Activated CD4-positive, alpha-beta T cell treated with anti-CD3 and anti-CD28 coated beads, Interleukin-2, Interleukin-4, amounts not matched to agents 100 ng/mL and 50 ng/mL, durations not matched to agents 16 hours and 8 hours (primary cell): ENCODE measurements at regions not wholly inside any gene's neighbourhood (a gene's known extent, or its start where the extent isn't known, plus 50 kb on each side); places are given as distances from the start of the nearest gene placed in this dataset.

Source experiments
- DNase-seq: peaks from one replicate; pipeline ENCODE4 v3.0.0-alpha.2; 2020; ENCODE audit warnings: low spot score

DNA sequence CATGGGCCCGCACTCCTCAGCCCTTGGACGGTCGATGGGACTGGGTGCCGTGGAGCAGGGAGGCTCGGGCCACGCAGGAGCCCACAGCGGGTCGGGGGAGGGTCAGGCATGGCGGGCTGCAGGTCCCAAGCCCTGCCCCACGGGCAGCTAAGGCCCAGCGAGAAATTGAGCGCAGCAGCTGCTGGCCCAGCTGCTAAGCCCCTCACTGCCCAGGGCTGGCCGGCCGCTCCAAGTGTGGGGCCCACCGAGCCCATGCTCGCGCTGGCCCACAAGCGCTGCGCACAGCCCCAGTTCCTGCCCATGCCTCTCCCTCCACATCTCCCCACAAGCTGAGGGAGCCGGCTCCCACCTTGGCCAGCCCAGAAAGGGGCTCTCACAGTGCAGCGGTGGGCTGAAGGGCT, 259.4 kb downstream of the VGLL3 start:
- no peak for DNase-seq

DNA sequence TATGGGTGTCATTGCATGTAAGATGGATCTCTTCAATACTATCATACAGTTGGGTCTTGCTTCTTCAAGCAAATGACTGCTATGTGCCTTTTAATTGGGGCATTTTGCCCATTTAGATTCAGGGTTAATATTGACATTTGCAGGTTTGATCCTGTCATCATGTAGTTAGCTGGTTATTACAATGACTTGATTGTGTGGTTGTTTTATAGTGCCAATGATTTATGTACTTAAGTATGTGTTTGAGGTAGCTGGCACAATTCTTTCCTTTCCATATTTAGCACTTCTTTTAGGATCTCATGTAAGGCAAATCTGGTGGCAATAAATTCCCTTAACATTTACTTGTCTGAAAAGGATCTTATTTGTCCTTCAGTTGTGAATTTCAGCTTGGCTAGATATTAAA, 267.5 kb downstream of the VGLL3 start:
- DNase-seq = no peak

DNA sequence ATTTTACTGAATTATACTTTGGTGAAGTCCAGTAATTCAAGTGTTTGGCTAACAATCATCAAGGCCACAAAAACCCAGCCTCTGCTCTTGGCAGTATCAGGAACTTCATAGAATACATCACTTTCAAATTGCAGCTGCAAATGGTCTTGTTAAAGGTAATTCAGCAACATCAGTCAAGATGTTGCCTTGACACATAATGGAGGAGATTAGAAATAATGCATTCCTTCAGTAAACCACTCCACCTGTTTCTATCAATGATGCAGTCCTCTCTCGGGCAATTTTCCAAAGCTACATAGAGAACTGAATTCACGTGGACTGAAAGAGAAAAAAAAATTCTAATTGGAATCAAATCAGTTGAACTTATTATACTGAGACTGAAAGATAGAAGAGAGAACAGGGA, 279.3 kb downstream of the VGLL3 start:
- DNase-seq = no peak

DNA sequence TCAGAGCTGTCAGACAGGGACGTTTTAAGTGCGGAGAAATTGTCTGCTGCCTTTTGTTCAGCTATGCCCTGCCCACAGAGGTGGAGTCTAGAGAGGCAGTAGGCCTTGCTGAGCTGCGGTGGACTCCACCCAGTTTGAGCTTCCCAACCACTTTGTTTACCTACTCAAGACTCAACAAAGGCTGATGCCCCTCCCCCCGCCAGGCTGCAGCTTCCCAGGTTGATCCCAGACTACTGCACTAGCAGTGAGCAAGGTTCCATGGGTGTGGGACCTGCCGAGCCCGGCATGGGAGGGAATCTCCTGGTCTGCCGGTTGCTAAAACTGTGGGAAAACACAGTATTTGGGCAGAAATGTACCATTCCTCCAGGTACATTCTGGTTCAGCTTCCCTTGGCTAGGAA, 282.1 kb downstream of the VGLL3 start:
- no peak for DNase-seq

DNA sequence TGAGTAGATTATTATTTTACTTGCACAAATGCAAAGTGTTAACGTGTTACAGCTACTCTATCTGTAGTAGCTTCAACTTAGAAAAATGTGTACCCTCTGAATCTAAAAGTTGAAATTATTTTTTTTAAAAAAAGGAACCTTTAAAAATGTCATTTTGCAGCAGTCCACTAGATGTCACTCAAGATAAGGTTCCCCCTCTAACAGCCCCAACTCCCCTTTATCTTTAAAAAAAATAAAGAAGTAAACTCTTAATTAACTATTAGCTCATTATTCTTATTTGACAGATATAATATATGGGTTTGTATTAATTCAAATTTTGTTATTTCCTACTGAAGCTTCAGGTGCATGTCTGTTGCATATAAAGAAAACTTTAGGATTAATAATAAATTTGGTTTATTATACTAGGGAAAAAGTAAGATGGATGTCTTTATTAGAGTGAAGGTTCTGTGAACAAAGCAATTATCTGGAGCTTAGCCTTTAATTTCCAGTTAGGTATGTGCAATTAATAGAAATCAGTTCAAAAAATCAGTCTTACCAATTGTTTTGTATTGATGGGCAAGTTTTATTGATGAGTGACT, 288.5 kb downstream of the VGLL3 start:
- no peak for DNase-seq

DNA sequence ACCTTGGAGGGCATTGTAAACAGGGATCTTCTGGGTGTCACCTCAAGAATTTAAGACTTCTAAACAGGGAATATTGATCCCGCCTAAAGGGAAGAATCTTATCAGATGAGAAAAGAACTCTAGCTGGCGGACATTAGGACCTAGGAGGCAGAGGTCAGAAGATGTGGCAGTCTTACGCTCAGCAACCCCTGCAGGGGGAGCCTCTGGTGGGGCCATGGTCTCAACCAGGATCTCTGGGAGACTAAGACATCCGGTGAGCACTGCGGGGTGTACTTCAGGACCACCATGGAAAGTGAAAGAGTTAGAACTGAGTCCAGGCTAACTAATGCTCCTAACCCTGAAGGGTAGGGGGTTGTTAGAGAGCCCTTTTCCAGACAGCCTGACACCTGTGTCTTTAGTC, 295.2 kb downstream of the VGLL3 start:
- no peak for DNase-seq

DNA sequence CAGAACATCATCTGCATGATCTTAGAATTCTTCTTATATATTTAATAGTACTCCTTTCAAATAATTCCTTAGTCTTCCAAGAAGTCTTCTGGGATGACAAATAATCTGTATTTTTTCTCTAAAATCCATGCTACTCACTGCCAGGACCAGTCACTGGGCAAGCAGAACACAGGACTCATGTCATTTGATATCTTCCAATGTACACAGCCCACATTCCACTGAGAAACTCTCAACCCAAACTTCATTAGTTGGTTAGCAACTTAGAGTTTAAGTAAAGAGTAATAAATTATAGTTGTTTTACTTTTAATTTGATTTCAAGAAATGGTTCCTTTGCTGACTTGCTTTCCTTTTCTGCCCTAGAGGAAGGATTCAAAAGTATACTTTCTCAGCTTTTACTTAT, 317.0 kb downstream of the VGLL3 start:
- DNase-seq = no peak

DNA sequence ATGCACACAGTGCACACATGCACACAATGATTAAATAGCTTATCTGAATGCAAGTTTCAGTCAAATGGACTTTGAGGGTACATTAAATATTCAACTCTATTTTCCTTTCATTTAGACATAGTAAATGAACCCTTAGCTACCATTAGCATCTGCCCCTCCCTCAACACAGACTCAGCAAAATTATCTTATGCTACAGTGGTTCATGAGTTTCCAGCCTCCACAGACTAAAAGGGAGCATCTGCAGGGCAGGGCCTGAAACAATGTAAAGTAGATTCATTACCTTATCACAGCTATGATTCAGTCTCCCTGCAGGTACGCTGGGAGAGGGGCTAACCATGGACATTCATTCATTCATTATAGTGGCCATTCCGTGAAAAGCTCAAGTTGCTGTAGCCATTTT, 329.1 kb downstream of the VGLL3 start:
- no peak for DNase-seq

DNA sequence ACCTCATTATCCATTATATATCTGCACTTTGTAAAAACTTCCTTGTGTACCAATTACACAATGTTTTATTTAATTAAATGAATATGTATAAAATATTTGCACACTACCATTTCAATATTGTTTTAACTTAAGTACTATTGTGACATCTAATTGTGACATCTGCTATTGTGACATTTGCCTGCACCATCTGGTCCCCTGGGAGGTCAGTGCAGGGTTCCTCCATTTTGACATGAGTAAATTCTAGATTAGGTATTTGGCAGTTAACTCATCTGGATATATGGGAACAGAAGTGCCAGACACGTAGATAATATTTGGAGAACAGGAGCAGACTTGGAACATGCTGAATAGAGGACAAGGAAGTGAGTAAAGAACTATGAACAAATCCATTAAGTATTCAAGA, 332.1 kb downstream of the VGLL3 start:
- DNase-seq = no peak

DNA sequence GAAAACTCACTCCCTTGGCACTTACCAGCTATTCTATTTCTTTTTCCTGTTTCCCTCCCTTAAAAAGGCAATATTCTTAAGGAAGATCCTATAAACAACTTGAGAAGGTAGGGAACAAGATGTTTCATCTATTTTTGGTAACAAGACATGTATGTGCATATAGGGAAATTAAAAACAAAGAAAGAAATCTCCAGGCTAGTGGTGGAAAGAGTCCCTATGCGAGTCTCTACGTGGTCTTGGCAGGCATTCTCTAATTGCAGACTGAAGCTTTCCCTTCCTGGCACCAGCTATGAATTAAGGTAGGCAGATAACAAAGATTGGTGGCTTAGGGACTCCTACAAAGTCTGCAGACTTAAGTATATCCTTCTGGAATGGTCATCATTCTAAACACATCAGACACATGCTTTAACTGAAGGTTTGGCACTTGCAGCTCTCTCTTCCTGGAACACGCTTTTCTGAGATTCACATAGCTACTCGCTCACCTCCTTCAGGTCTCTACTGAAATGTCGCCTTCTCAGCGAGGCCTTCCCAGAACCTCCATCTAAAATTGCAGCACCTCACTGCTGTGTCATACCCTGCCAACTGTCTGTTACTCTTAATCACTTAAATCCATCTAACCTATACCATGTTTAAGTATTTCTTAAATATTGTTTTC, 336.0 kb downstream of the VGLL3 start:
- DNase-seq = no peak

DNA sequence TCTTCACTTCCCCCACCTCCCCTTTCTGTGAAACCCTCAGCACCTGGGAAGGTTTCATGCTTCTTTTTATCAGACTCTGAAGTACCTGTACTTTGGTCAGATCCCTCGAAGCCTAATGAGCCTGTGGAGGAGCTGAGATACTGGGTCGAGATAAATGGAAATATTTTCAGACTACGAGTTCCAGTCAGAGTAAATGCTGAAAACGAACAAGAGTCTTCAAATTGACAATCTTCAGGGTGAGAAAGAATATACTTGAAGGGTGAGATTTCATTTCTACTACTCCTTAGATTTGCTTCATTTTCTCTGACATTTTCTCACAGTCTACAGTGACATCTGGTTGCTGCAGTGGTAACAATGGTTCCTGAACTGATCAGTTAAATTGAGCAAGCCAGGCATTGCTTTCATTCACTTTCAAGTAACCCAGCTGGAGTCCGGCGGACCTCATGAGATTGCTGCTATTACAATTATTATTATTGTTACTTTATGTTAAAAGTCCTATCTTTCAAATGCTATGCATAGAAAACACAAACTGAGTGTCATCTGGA, 337.2 kb downstream of the VGLL3 start:
- no peak for DNase-seq

DNA sequence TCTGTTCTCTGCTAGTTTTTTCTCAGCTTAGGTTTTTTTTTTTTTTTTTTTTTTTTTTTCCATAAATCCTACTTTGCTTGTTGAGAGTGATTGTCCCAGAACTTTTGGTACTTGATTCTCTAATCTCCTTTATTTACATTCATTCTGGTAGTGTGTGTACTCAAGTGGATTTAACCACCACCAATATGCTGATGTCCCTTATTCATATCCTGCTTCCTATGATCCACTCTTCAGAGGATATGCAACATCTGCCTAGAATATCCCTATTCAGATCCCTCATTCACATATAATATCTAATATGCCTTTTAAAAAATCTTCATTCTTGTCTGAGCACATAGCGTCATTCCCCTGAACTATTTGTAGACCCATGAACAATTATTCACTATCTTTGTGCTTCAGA, 342.9 kb downstream of the VGLL3 start:
- DNase-seq = no peak

DNA sequence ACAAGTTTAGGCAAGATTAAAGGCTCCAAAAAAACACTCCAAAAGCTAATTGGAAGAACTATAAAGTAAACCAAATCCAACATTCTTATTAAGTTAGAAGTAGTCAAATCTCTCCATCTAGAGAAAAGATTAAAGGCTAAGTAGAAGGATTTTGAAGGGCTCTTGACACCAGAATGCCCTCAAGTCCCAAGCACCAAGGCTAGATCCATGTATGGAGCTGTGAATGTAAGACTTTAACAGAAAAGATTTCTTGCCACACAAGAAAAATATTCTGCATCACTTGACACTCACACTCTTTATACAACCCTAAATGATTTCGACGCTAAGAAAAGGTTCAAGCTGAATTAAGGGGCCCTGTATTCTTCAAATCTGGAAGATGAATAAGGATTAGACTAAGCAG, 345.2 kb downstream of the VGLL3 start:
- no peak for DNase-seq

DNA sequence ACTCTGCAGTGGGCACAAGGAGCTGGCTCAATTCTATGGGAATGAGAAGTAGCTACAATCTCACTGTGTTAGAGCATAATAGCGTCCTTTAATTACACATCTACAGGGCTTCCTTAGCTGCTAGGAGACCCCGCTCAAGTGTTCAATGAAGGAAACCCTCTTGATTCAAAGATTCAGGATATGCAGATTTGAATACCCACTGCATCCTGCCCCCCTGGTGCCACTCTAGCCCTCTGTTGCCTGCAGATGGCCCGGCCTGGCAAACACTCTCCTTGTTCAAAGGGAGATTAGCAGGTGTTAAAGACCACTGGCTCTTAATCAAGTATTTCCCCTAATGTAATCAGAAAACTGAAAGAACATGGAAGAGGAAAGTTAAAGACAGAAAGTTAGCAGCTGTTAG, 356.6 kb downstream of the VGLL3 start:
- no peak for DNase-seq

DNA sequence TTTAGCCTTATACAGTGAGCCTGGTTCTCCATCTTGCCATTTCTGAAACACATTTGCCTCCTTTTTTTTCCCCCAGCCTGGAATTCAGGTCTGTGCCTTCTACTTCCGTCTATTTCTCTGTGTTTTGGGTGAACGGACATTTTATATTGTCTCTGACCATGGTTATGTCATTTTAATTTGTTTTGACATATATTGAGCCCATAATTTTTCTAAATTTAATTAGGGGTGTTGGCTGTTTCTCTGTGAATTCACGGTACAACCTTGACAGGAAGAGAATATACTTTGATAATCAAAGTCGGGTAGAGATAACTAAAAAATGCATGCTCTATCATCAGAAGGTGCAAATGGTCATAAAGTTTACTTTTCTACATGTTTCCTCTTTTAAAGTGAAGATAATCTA, 361.4 kb downstream of the VGLL3 start:
- no peak for DNase-seq

DNA sequence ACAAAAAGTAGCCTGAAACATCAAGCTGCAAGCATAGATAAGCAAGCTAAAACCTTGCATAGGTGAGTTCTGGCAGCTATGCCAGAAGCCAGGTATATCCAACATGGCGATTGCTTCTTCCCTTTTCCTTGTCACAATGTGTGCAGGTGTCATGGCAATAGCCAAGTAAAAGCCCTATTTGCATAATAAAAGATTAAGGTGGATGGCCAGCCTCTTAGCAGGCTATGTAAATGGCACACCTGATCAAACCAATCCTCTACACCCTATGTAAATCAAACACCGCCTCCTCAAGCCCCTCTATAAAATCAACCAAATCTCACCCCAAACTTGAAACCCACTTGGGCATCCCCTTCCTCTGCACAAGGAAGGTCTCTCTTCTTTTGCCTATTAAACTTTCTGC, 366.8 kb downstream of the VGLL3 start:
- DNase-seq = no peak

DNA sequence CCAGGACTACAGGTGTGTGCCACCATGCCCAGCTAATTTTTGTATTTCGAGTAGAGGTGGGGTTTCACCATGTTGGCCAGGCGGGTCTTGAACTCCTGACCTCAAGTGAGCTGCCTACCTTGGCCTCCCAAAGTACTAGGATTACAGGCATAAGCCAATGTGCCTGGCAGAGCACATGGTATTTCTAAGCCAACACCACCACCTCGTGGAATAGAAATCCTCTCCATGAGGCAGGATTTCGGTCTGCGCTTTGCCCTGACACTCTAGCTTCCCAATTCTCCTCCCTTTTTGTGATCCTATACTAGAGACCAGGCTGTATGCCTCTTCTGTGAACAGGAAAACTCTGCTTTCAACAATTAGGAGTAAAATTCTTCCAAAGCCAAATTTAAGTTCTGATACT, 372.2 kb downstream of the VGLL3 start:
- no peak for DNase-seq

DNA sequence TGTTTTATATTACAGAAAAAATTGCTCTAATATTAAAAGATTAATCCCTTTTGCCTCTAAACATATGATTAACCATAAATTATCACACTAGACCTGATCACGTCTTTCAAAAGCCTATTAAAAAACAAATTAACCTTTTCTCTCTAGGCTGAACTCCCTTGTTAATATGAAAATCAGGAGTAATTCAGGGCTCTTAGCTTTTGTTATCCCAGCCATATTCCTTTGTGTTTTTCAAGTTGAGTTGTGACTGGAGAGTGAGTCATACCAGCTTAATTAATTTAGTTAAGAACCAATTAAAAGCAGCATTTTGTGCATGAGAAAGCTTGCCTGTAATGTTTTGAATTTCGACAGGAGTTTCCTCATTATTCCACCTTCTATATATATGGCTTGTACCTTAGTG, 385.8 kb downstream of the VGLL3 start:
- DNase-seq = no peak

DNA sequence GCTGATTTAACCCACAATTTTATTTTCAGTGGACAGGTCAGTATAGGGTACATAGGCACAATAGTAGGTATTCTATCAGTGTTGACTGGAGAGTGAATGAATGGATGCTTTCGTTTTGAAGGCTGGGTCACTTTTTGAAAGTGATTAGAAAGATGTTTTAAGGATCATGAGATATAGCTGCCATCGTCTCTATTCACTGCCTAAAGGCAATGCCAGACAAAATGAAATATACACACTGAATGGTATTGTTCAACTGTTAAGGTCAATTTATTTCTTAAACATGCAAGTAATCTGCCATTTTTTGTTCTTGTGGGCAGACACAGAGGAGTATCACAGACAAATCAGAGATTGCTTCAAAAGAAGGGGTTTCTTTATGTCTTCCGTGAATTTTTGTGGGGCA, 395.3 kb downstream of the VGLL3 start:
- no peak for DNase-seq

DNA sequence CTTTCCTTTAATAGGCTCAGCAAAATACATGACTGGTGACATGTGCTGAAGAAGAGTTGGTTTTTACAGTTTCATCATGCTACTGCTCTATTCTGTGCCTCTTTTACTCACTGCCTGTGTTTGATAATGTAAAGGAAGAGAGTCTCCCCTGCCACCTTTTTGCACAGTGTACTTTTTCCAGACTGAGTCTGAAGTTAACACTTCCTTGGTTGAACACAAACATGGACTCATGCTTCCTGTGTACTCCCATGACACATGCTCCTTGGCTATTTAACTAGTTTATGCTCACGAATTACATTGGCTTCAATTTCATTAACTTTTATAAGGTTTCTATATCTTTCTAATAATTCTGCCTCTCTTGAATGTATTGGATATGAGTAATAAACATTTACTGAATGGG, 396.1 kb downstream of the VGLL3 start:
- no peak for DNase-seq

DNA sequence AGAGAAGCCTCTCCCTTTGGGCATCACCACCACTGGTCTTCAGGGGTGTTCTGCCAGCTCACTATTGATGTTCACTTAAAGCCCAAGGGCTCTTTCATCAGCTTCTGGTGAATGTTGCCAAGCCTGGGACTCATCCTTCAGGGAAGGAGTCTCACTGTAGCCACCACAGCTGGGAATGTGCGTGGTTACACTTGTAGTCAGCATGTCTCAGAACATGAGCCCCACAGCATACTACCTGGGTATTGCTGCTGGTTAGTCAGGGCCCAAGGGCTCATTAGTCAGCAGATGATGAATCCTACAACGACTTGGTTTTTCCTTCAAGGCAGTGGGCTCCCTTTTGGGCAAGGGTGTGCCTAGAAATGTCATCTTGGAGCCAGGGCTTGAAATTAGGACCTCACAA, 412.9 kb downstream of the VGLL3 start:
- DNase-seq = no peak

DNA sequence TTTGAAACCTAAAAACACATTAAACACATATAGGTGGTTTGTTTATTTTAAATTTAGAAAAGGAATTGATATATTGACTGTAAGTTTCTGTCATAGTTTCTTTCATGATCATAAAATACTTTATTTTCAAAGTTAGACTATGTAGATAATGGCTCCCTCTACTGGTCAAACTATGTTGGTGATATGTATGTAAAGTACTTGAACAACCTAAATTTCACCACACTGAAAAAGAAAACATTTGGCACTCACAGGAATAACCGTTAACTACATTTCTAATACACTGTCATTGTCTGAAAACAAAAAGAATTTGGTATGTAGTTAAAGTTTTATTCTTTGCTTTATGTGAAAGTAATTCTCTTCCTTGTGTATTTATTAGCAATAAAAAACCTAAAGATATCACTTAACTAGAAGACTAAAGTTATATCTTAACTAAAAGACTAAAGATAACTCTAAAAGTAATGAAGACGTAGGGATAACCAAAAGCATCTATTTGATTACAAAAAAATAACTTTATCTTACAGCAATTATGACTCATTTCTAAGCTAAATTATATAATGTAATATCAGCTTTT, 427.5 kb downstream of the VGLL3 start:
- DNase-seq = peak; percentile 31

DNA sequence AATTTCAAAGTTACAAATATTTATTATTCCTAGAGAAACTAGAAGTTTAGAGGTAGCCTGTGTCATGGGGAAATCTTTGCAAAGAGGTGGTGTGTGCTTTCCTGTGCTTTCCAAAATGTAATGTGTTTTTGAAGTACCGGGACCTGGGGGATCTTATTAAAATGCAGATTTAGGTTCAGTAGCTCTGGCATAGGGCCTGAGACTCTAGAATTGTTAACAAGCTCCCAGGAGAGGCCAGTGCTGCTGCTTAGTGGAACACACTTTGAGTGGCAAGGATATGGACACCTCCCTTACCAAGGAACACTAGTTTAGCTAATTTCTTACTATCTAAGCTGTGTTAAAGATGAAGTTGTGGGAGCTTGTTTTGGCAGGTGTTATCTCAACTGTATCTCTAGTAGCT, 428.9 kb downstream of the VGLL3 start:
- DNase-seq = no peak

DNA sequence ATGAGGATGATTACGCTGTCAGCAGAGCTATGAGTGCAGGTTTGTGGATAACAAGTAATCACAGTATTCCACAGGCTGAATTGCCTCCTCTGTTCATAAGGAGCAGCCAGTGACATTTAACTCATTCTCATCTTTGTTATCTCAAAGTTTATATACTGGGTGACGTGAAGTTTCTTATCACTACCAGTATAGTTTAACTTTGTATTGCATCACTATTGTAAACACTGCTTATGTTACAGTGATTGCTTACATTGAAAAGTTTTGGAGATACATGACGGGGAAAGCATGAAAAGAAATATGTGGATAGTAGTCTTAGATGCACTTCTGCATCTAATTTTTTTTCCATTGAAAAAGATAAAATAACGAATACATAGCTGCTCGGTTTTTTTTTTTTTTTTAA, 429.7 kb downstream of the VGLL3 start:
- DNase-seq = no peak
